Stimulated activated effector memory CD8-positive, alpha-beta T cell treated with anti-CD3 and anti-CD28 coated beads, Interleukin-12 subunit alpha, Interleukin-12 subunit beta, amount 100 ng/mL, for 72 hours (primary cell): ENCODE measurements at regions not wholly inside any gene's neighbourhood (a gene's known extent, or its start where the extent isn't known, plus 50 kb on each side); places are given as distances from the start of the nearest gene placed in this dataset.

Experiments
- ATAC-seq: fragments of 150-1000 bp; cut with Tn5 transposase; 2 replicates; pipeline ENCODE4 v1.10.0; 2021
- DNase-seq, 2 donors: peaks; one replicate each; pipeline ENCODE4 v3.0.0; 2021 to 2022; ENCODE audit warnings: low spot score in 2 of 2
- H3K27ac Mint-ChIP-seq: one replicate; pipeline ENCODE4 v1.8.0; 2022; ENCODE audit warnings: mild to moderate bottlenecking, mixed read lengths
- H3K36me3 Mint-ChIP-seq: one replicate; pipeline ENCODE4 v1.8.0; 2022; ENCODE audit warnings: mild to moderate bottlenecking, mixed read lengths
- H3K4me1 Mint-ChIP-seq: one replicate; pipeline ENCODE4 v1.8.0; 2022; ENCODE audit warnings: mixed read lengths
- H3K4me3 Mint-ChIP-seq: one replicate; pipeline ENCODE4 v1.8.0; 2022; ENCODE audit warnings: mild to moderate bottlenecking, mixed read lengths
- H3K9me3 Mint-ChIP-seq: one replicate; pipeline ENCODE4 v1.8.0; 2022; ENCODE audit warnings: mixed read lengths

- DNase-seq: no peak
- H3K4me3 Mint-ChIP-seq: no peak overlapping the region
- H3K9me3 Mint-ChIP-seq: no peaks in the 10 kb centered on the region
- no peak overlapping the region for H3K27ac Mint-ChIP-seq
- ATAC-seq: no peak
- no peaks in the 10 kb centered on the region for H3K4me1 Mint-ChIP-seq
- H3K36me3 Mint-ChIP-seq: no peaks in the 10 kb centered on the region
Observed at GRCh38 chr6:98581705-98582104, 252.7 kb upstream of the POU3F2 start.

DNA sequence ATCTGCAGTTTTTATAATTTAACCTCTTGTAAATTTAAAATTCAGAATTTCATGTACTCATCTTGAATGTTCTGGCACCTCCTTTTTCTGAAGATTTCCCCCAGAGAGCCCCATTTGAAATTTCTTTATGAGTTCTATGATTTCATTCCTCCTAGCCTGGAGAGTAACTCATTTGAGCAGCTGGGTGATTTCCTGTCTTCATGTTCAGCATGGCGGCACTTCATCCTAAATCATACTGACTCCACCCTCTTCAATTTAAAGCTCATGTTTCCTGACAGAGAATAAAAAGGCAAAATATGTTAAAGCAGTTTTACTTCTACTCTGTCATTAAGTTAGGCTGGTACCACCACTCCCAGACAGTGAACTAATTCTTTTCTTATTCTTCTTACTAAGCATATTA, 250.9 kb upstream of the POU3F2 start:
- no peaks in the 10 kb centered on the region for H3K36me3 Mint-ChIP-seq
- H3K27ac Mint-ChIP-seq: no peak overlapping the region
- ATAC-seq: no peak
- H3K4me3 Mint-ChIP-seq: no peak overlapping the region
- no peaks in the 10 kb centered on the region for H3K9me3 Mint-ChIP-seq
- no peak for DNase-seq
- no peaks in the 10 kb centered on the region for H3K4me1 Mint-ChIP-seq

DNA sequence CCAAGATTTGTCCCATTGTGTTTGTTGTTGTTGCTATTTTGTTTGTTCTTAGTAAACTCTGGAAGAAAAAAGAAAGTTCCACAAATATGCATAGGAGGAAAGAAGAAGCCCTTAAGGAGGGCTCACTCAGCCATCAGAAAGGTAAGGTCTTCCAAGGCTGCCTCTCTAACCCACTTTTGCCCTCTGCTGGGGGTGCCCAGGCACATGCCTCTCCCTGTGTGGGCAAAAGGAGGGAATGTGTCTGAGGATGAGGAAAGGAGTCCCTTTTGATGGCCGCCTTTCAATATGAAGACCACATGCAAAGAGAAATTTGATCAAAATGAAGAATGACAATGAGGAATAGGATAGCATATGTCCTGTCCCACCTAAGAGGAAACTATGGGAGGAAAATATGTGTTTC, 248.2 kb upstream of the POU3F2 start:
- Mint-ChIP-seq H3K4me1 (no peaks in the 10 kb centered on the region), H3K4me3 (no peak overlapping the region), H3K36me3 (no peaks in the 10 kb centered on the region), H3K9me3 (no peaks in the 10 kb centered on the region), H3K27ac (no peak overlapping the region)
- ATAC-seq (no peak), DNase-seq (no peak)

- no peaks in the 10 kb centered on the region for H3K4me1 Mint-ChIP-seq
- no peaks in the 10 kb centered on the region for H3K9me3 Mint-ChIP-seq
- DNase-seq (no peak), ATAC-seq (no peak)
- H3K36me3 Mint-ChIP-seq: no peaks in the 10 kb centered on the region
- H3K27ac Mint-ChIP-seq: no peak overlapping the region
- no peak overlapping the region for H3K4me3 Mint-ChIP-seq
Observed at GRCh38 chr6:98587555-98587954, 246.8 kb upstream of the POU3F2 start.

- H3K27ac Mint-ChIP-seq: no peak overlapping the region
- no peaks in the 10 kb centered on the region for H3K4me1 Mint-ChIP-seq
- no peaks in the 10 kb centered on the region for H3K36me3 Mint-ChIP-seq
- ATAC-seq: no peak
- no peak for DNase-seq
- no peak overlapping the region for H3K4me3 Mint-ChIP-seq
- H3K9me3 Mint-ChIP-seq: no peaks in the 10 kb centered on the region
Observed at GRCh38 chr6:98589536-98589935, 244.8 kb upstream of the POU3F2 start.

- DNase-seq (no peak), ATAC-seq (no peak)
- no peaks in the 10 kb centered on the region for H3K36me3 Mint-ChIP-seq
- H3K27ac Mint-ChIP-seq: no peak overlapping the region
- no peaks in the 10 kb centered on the region for H3K9me3 Mint-ChIP-seq
- H3K4me1 Mint-ChIP-seq: no peaks in the 10 kb centered on the region
- H3K4me3 Mint-ChIP-seq: no peak overlapping the region
Observed at GRCh38 chr6:98590136-98590681, 244.2 kb upstream of the POU3F2 start.

GRCh38 chr6:98590997-98591396, 243.4 kb upstream of the POU3F2 start:
- Mint-ChIP-seq H3K9me3 (no peaks in the 10 kb centered on the region), H3K27ac (no peak overlapping the region), H3K4me1 (no peaks in the 10 kb centered on the region), H3K4me3 (no peak overlapping the region), H3K36me3 (no peaks in the 10 kb centered on the region)
- DNase-seq (no peak), ATAC-seq (no peak)

DNA sequence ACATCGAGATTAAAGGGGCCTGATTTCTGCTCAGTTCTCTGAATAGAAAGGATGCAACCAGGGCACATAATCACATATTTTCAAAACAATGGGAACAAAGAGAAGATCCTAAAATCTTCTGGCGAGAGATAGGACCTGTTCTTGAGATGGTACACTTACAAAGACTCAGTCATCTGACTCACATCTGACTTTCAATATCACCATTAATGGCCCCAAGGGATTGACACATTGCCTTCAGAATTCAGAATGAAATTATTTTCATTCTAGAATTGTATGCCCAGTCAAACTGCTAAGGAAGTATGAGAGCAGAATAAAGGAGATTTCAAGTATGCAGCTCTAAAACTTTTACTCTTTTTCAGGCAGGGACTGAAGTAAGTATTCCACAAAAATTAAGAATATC, 240.7 kb upstream of the POU3F2 start:
- Mint-ChIP-seq H3K27ac (no peak overlapping the region), H3K9me3 (peaks cover 3% of the 10 kb centered on the region), H3K4me1 (no peaks in the 10 kb centered on the region), H3K36me3 (no peaks in the 10 kb centered on the region), H3K4me3 (no peak overlapping the region)
- DNase-seq (no peak), ATAC-seq (no peak)

DNA sequence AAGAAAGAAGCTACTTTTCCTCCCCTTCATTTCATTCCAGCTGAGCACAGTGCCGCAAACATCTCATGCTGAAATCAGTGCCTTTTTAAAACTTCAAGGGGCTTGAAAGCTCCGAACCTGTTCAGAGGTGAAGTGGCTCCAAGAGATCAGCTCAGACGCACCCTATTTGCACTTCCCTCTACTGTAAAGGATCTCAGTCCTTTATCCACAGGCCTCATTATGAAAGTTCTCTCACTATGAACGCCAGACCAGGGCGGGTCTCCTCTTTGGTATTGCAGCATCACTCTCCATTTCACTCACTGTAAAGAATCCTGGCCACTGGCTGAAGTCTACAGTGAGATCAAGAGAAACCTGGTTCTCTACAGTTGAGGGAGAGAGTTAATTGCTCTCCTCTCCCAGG, 232.7 kb upstream of the POU3F2 start:
- no peak for DNase-seq
- H3K36me3 Mint-ChIP-seq: no peaks in the 10 kb centered on the region

GRCh38 chr6:98605705-98606104, 228.7 kb upstream of the POU3F2 start:
- DNase-seq: no peak
- H3K27ac Mint-ChIP-seq: no peak overlapping the region
- ATAC-seq: no peak
- no peaks in the 10 kb centered on the region for H3K36me3 Mint-ChIP-seq
- H3K9me3 Mint-ChIP-seq: no peaks in the 10 kb centered on the region
- no peaks in the 10 kb centered on the region for H3K4me1 Mint-ChIP-seq
- no peak overlapping the region for H3K4me3 Mint-ChIP-seq

More for the DNA sequence above, 232.7 kb upstream of the POU3F2 start:
- Mint-ChIP-seq H3K4me1 (no peaks in the 10 kb centered on the region), H3K27ac (no peak overlapping the region), H3K4me3 (no peak overlapping the region), H3K9me3 (peaks cover 3% of the 10 kb centered on the region)
- ATAC-seq: no peak

DNA sequence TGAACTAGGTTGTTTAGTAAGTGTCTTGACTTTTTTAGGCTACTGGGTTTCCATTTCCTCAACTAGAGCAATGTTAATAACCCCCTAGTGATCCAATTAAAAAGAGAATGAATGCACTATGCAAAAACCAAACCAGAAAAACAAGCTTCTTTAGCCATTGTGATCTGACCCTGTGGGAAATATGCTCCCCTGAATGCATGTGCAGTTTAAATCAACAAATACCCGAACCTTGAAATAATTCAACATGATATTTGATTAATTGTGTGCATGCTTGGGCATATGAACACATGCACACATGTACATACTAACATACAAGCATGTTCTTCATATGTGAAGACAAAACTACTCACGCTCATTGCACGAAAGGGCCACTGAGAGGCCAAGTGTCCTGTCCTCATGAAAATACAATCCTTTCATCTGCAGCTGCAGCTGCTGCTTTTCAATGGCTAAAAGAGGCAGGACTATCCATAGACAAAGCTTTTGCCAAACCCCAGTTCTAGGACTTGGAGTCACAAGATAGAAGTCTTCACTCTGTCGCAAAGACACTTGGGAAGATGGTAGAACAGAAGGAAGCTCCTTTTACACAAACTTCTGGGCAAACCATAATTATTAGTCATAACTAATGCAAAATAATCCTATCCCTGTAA, 207.1 kb upstream of the POU3F2 start:
- H3K36me3 Mint-ChIP-seq: no peaks in the 10 kb centered on the region
- DNase-seq: no peak
- no peak overlapping the region for H3K27ac Mint-ChIP-seq
- no peak for ATAC-seq
- H3K4me3 Mint-ChIP-seq: no peak overlapping the region
- H3K4me1 Mint-ChIP-seq: no peaks in the 10 kb centered on the region
- peaks cover 2% of the 10 kb centered on the region for H3K9me3 Mint-ChIP-seq

DNA sequence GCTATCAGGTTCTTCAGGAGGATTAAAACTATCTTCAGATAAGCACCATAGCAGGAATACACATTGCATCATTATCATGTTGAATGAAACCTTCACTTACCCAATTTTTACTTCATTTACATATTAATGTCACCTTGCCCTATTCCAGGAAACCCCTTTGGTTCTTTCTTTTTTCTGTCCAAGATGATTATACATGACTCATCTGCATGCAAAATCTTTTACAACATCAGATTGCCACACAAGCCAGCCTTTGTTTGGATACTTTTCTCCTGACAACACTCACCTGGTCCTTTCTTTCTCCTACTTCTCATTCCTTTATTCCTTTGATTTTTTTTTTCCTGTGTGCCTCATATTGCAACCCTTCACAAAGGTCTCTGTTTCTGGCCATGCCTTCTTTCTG, 200.5 kb upstream of the POU3F2 start:
- Mint-ChIP-seq H3K4me3 (no peak overlapping the region), H3K9me3 (peaks cover 2% of the 10 kb centered on the region), H3K27ac (no peak overlapping the region), H3K36me3 (no peaks in the 10 kb centered on the region), H3K4me1 (no peaks in the 10 kb centered on the region)
- ATAC-seq (no peak), DNase-seq (no peak)

GRCh38 chr6:98634569-98634968, 199.8 kb upstream of the POU3F2 start:
- Mint-ChIP-seq H3K27ac (no peak overlapping the region), H3K9me3 (no peaks in the 10 kb centered on the region), H3K36me3 (no peaks in the 10 kb centered on the region), H3K4me1 (no peaks in the 10 kb centered on the region), H3K4me3 (no peak overlapping the region)
- ATAC-seq: no peak
- no peak for DNase-seq

- Mint-ChIP-seq H3K4me1 (no peaks in the 10 kb centered on the region), H3K27ac (no peak overlapping the region), H3K36me3 (no peaks in the 10 kb centered on the region), H3K9me3 (no peaks in the 10 kb centered on the region), H3K4me3 (no peak overlapping the region)
- DNase-seq (no peak), ATAC-seq (no peak)
Observed at GRCh38 chr6:98635191-98635590, 199.2 kb upstream of the POU3F2 start.

- H3K4me3 Mint-ChIP-seq: no peak overlapping the region
- DNase-seq (no peak), ATAC-seq (no peak)
- H3K27ac Mint-ChIP-seq: no peak overlapping the region
- H3K4me1 Mint-ChIP-seq: no peaks in the 10 kb centered on the region
- H3K36me3 Mint-ChIP-seq: no peaks in the 10 kb centered on the region
- no peaks in the 10 kb centered on the region for H3K9me3 Mint-ChIP-seq
Observed at GRCh38 chr6:98636941-98637340, 197.4 kb upstream of the POU3F2 start.

- no peak overlapping the region for H3K27ac Mint-ChIP-seq
Observed at GRCh38 chr6:98639089-98639635, 195.2 kb upstream of the POU3F2 start.

More at GRCh38 chr6:98639089-98639635, 195.2 kb upstream of the POU3F2 start:
- ATAC-seq: no peak
- H3K36me3 Mint-ChIP-seq: no peaks in the 10 kb centered on the region
- DNase-seq: no peak
- no peaks in the 10 kb centered on the region for H3K4me1 Mint-ChIP-seq
- H3K9me3 Mint-ChIP-seq: no peaks in the 10 kb centered on the region
- H3K4me3 Mint-ChIP-seq: no peak overlapping the region
